HG03521 (cell line): ENCODE measurements at regions not wholly inside any gene's neighbourhood (a gene's known extent, or its start where the extent isn't known, plus 50 kb on each side); places are given as distances from the start of the nearest gene placed in this dataset.

Experiments
- ATAC-seq: cut with Tn5 transposase; IDR thresholded peaks from one replicate; pipeline ENCODE4 v1.9.1; 2021; ENCODE audit warnings: mild to moderate bottlenecking, moderate library complexity; ENCODE audit not compliant: unreplicated experiment

GRCh38 chr6:95071464-95071863 is 505.9 kb upstream of the MANEA start:
- no peak for ATAC-seq

GRCh38 chr6:95078457-95078856 is 498.9 kb upstream of the MANEA start:
- ATAC-seq: no peak

- ATAC-seq: no peak
Measured at GRCh38 chr6:95081231-95081630, 496.1 kb upstream of the MANEA start.

- no peak for ATAC-seq
Measured at GRCh38 chr6:95081949-95082348, 495.4 kb upstream of the MANEA start.

GRCh38 chr6:95083506-95083905 is 493.8 kb upstream of the MANEA start:
- no peak for ATAC-seq

- no peak for ATAC-seq
Measured at GRCh38 chr6:95084867-95085266, 492.5 kb upstream of the MANEA start.

GRCh38 chr6:95087394-95088097 is 489.8 kb upstream of the MANEA start:
- no peak for ATAC-seq

GRCh38 chr6:95091823-95092436 is 485.4 kb upstream of the MANEA start:
- ATAC-seq: peak; percentile 85

- ATAC-seq: no peak
Measured at GRCh38 chr6:95093154-95093553, 484.2 kb upstream of the MANEA start.

GRCh38 chr6:95094751-95095663 is 482.3 kb upstream of the MANEA start:
- no peak for ATAC-seq

- ATAC-seq: no peak
Measured at GRCh38 chr6:95095855-95096254, 481.5 kb upstream of the MANEA start.

GRCh38 chr6:95099410-95099809 is 477.9 kb upstream of the MANEA start:
- ATAC-seq: no peak

- no peak for ATAC-seq
Measured at GRCh38 chr6:95109212-95109611, 468.1 kb upstream of the MANEA start.

- ATAC-seq: no peak
Measured at GRCh38 chr6:95110767-95111166, 466.6 kb upstream of the MANEA start.

- no peak for ATAC-seq
Measured at GRCh38 chr6:95117236-95117635, 460.1 kb upstream of the MANEA start.

GRCh38 chr6:95119927-95120326 is 457.4 kb upstream of the MANEA start:
- ATAC-seq: no peak

- no peak for ATAC-seq
Measured at GRCh38 chr6:95120984-95121383, 456.4 kb upstream of the MANEA start.

- no peak for ATAC-seq
Measured at GRCh38 chr6:95127261-95127660, 450.1 kb upstream of the MANEA start.

- no peak for ATAC-seq
Measured at GRCh38 chr6:95128439-95128838, 448.9 kb upstream of the MANEA start.

GRCh38 chr6:95128947-95129346 is 448.4 kb upstream of the MANEA start:
- ATAC-seq: no peak

GRCh38 chr6:95133578-95133977 is 443.8 kb upstream of the MANEA start:
- ATAC-seq: no peak

GRCh38 chr6:95135182-95135581 is 442.2 kb upstream of the MANEA start:
- no peak for ATAC-seq
